ENCODE measurements at regions not wholly inside any gene's neighbourhood (a gene's known extent, or its start where the extent isn't known, plus 50 kb on each side); places are given as distances from the start of the nearest gene placed in this dataset.

DNA sequence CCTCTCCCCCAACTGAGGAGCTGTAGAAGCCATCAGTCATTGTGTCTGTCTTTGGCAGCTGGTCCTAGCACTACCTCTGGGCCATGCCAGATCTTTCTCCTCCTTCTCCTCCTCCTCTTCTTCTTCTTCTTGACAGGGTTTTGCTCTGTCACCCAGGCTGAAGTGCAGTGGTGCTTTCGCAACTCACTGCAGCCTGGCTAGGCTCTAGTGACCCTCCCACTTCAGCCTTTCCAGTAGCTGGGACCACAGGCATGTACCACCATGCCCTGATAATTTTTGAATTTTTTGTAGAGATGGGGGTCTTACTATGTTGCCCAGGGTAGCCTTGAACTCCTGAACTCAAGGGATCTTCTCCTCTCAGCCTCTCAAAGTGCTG lies 50.1 kb upstream of the SHANK2 start:
- TF ChIP-seq, protein P1, sequence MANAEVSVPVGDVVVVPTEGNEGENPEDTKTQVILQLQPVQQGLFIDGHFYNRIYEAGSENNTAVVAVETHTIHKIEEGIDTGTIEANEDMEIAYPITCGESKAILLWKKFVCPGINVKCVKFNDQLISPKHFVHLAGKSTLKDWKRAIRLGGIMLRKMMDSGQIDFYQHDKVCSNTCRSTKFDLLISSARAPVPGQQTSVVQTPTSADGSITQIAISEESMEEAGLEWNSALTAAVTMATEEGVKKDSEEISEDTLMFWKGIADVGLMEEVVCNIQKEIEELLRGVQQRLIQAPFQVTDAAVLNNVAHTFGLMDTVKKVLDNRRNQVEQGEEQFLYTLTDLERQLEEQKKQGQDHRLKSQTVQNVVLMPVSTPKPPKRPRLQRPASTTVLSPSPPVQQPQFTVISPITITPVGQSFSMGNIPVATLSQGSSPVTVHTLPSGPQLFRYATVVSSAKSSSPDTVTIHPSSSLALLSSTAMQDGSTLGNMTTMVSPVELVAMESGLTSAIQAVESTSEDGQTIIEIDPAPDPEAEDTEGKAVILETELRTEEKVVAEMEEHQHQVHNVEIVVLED (CRISPR knock-in tag; IDR thresholded peaks at IDR 0.05), result no peak
- no peak for TF ChIP-seq MAX (CRISPR knock-in tag; IDR thresholded peaks at IDR 0.05)
- no peak for TF ChIP-seq CTCF (IDR thresholded peaks at IDR 0.05 in 2 of 3, conservative IDR thresholded peaks at IDR 0.05 in 1 of 3; ENCODE audit: insufficient read depth in 2 of 3, low read depth in 1 of 3, low read length in 3 of 3)
- TF ChIP-seq, protein P2, sequence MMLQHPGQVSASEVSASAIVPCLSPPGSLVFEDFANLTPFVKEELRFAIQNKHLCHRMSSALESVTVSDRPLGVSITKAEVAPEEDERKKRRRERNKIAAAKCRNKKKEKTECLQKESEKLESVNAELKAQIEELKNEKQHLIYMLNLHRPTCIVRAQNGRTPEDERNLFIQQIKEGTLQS (IDR thresholded peaks at IDR 0.05), result no peak
- TF ChIP-seq, protein P2 (CRISPR knock-in tag; conservative IDR thresholded peaks at IDR 0.05), result no peak
- TF ChIP-seq KAT7 (CRISPR knock-in tag; IDR thresholded peaks at IDR 0.05; ENCODE audit: borderline replicate concordance), result no peak
- no peak for TF ChIP-seq BRD4 (IDR thresholded peaks at IDR 0.05)
- TF ChIP-seq NR1H2 (CRISPR knock-in tag; IDR thresholded peaks at IDR 0.05), result no peak
- TF ChIP-seq SMARCB1 (IDR thresholded peaks at IDR 0.05; ENCODE audit: insufficient read length, low read depth), result no peak
- TF ChIP-seq YY1 (IDR thresholded peaks at IDR 0.05; ENCODE audit: borderline replicate concordance in 1 of 3, control insufficient read depth in 1 of 3, extremely low read depth in 1 of 3, insufficient read depth in 3 of 3, insufficient read length in 1 of 3, insufficient replicate concordance in 2 of 3, low read depth in 1 of 3, low read length in 2 of 3), result no peak
- no peak for TF ChIP-seq ZNF121 (CRISPR knock-in tag; conservative IDR thresholded peaks at IDR 0.05)
- TF ChIP-seq ERF (CRISPR knock-in tag; IDR thresholded peaks at IDR 0.05), result no peak
- TF ChIP-seq ATF2 (CRISPR knock-in tag; IDR thresholded peaks at IDR 0.05), result no peak
